ENCODE measurements at regions not wholly inside any gene's neighbourhood (a gene's known extent, or its start where the extent isn't known, plus 50 kb on each side); places are given as distances from the start of the nearest gene placed in this dataset.
"Not testable (repeated sequence)": the region's sequence is repeated elsewhere in the genome, so short reads cannot be mapped to it uniquely, and the experiment has no call there.

- no peak for DNase-seq (ENCODE audit: low spot score)
Observed at GRCh38 chr4:115456231-115456630, 342.8 kb upstream of the NDST4 start.

DNA sequence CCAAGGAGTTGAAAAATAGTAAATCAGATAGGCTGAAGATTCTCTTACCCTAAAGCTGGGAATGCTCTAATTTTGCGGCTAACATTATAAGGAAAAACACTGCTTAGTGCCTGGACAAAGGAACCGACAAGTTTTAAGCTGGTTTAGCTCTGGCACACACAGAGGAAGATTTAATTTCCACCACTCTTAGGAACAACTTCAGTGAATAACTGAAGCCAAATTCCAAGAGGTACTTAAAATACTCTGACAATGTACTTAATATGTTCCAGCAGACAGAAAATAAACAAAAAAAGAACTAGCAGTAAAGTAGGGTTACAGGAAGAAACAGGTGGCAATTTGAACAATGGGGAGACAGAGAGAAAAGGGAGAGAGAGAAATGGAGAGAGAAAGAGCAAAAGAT is 340.8 kb upstream of the NDST4 start:
- no peak for DNase-seq (ENCODE audit: low spot score)

DNA sequence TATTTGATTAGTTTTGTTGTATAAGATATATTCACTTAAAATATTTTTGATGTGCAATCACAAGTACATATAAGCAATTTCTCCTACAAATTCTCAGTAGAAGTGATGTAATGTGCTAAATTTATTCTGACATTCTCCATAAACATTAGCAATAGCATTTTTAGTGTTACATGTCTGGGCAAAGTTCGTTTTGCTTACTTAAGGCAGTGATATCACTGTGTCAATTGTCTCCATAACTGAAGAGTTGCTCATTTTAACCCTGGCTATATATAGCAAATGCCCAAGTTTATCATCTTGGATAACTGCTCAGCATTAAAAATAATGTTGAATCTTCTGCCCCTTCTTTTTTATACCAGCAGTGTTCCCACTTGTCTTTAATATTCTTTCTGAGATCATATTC is 340.0 kb upstream of the NDST4 start:
- no peak for DNase-seq (ENCODE audit: low spot score)

GRCh38 chr4:115452229-115452628 is 338.8 kb upstream of the NDST4 start:
- DNase-seq (ENCODE audit: low spot score), result not testable (repeated sequence)

DNA sequence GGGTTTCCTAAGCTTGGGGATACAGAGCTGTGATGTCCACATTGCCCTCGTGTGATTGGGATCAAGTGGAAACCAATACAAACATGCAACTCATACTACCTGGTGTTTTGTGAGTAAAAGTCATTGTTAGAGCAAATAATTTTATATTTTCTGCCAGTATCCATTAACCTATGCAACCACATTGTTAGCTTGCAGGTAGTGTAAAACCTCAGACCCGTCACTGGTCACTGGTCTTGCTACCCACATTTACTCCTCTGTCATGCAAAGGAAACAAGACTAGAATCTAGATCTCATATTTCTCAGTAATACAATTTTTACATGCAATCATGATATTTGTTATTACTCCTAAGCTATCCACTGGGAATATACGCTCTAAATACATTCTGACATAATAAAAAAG is 324.3 kb upstream of the NDST4 start:
- no peak for DNase-seq (ENCODE audit: low spot score)

DNA sequence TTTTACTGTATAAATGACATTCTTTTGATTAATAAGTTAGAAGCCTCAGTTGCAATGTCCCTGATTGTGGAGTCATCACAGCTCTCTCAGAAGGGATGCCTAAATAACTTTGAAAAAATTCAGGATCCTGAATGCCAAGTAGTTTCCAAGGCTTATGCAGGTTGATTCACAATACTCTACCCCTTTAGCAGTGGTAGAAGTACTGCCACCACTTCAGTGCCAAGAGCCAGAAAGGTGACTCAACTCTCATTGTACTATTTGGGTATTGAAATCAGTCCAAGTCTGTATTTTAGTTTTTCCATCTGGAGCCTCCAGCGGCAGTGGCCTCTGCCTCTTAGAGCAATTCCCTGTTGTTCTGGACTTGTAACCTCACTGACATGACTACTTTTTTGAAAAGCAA is 320.1 kb upstream of the NDST4 start:
- DNase-seq (ENCODE audit: low spot score), result no peak

DNA sequence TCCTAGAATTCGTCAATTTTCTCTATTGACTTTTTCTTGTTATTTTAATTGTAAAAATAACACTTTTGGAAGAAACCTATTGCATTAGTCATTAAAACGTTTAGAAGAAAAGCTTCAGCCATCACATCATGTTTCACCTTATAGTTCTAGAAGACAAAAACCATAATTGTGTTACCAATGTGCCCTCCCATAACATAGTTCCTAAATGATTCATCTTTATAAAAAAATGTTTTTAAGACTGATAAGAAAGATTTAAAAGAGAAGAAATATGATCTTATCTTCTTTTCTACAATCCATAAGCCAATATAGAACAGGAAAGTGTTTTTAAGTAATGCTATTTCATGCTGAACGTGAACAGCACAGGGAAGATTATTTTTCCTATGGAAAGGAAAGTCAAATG is 316.6 kb upstream of the NDST4 start:
- DNase-seq (ENCODE audit: low spot score), result no peak

DNA sequence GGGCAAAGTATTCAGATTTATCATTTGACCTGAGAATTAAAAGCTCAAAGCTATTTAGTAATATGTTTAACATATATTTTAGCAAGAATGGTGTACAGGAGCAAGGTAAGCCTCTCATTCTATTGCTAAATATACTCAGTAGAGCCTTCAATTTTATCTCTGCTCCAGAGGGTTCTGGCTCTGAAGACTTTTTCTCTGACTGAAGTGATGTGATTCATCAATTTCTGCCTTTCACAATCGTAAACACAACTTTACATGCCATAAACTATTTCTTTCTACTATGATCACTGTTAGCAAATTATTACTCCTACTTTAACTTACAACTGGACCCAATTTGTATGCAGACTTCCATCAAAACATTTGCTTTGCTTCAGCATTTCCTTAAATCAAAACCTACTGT is 315.0 kb upstream of the NDST4 start:
- no peak for DNase-seq (ENCODE audit: low spot score)

DNA sequence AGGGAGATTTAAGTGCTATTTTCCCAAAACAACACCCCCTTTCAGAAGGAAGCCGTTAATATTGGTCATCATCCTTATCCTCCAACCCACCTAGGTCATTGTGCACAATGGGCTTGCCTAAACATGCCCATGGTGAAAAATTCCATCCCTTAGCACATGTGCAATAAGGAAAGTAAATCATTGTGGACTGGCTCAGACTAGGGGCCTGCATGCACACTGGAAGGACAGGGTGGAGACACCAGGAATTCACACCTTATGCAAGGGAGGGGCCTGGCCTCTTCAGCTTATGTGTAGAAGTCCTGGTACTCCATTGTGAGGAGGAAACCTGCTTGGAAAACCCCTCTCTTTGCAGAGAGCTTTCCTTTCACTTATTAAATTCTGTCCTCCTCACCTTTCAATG is 311.4 kb upstream of the NDST4 start:
- no peak for DNase-seq (ENCODE audit: low spot score)

GRCh38 chr4:115418635-115419396 is 305.4 kb upstream of the NDST4 start:
- no peak for DNase-seq (ENCODE audit: low spot score)

- DNase-seq (ENCODE audit: low spot score), result no peak
Observed at GRCh38 chr4:115396034-115396433, 282.6 kb upstream of the NDST4 start.

DNA sequence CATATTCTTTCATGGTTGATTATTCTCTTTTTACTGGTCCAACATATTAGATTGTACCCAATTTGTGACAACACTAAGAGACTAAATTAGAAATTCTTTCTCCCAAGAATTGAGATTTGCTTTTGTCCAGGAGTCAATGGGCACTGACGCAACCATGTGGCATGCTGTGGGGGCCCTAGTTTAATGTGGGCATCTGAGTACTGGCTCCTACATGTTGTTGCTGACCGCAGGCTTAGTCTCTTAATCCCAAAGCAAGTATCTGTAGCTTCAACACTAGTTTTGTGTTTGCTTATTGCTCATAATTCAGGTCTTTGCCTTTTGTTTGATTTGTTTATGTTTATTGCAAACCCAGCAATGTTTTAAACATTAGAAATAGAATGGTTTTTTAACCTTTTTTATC is 263.4 kb upstream of the NDST4 start:
- DNase-seq (ENCODE audit: low spot score), result no peak

DNA sequence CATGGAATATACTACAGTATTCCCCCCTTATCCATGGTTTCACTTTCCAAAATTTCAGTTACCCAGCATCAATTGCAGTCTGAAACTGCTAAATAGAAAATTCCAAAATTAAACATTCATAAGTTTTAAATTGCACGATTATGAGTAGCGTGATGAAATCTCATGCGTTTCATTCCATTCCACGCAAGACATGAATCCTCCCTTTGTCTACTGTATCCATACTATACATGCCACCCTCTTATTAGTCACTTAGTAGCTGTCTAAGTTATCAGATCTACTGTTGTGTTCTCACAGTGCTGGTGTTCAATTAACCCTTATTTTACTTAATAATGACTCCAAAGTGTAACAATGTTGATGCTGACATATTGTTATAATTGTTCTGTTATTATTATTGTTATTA is 261.2 kb upstream of the NDST4 start:
- DNase-seq (ENCODE audit: low spot score), result no peak

- no peak for DNase-seq (ENCODE audit: low spot score)
Observed at GRCh38 chr4:115370490-115370889, 257.1 kb upstream of the NDST4 start.

DNA sequence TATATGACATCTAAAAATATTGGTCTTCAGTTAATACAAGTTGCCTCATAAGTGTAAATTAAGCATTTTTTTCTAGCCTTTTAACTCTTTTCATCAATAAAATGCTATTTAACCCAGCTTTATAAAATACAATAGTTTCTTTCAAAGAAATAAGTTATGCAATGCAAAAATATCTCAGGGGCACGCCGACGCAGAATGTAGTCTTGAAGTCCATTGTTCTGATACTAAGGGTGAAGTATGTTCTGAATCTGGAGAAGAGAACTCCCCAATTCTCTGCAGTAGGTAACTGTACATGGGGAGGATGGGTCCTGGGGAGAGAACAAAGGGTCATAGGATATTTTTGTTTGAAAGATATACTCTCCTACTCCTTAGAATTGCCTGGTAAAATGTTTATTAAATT is 256.6 kb upstream of the NDST4 start:
- DNase-seq (ENCODE audit: low spot score), result no peak

- DNase-seq (ENCODE audit: low spot score), result no peak
Observed at GRCh38 chr4:115366390-115366789, 253.0 kb upstream of the NDST4 start.

- no peak for DNase-seq (ENCODE audit: low spot score)
Observed at GRCh38 chr4:115365185-115365584, 251.8 kb upstream of the NDST4 start.

DNA sequence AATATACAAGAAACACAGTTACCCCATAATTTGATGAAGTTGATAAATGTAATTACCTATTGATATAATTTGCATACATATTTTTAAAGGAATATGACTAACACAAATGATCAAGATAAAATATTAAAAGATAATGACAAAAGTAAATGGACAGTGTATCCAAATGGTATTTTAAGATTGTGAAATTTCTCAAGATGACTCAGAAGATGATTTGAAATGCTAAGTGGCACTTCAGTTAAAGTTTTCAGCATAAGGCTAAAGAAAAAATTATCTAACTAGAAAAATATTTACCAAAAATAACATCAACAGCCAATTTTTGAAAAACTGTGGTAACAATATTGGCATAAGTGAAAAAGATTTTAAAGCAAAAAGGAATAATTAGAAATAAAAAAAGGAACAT is 248.4 kb upstream of the NDST4 start:
- no peak for DNase-seq (ENCODE audit: low spot score)

GRCh38 chr4:115360431-115360830 is 247.0 kb upstream of the NDST4 start:
- DNase-seq (ENCODE audit: low spot score), result no peak

- no peak for DNase-seq (ENCODE audit: low spot score)
Observed at GRCh38 chr4:115357776-115358175, 244.4 kb upstream of the NDST4 start.

GRCh38 chr4:115356176-115356575 is 242.8 kb upstream of the NDST4 start:
- DNase-seq (ENCODE audit: low spot score), result no peak

DNA sequence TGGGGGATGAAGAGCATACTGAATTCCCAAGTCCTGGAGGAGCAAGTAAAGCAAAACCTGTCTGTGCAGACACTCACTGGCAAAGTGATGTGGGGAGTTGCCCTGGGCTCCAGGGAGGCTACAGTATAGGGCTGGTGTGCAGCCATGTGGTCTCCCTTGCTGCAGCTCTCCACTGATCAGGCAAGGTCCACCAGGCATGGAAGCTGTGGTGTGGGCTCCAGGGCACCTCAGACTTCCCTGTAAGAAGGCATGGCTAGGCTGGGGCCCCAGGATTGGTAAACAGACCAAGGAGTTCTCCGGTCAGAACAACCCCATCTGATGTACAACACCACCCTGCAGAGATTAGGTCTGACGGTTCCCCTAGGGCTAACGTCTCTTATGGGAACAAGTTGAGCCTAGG is 241.9 kb upstream of the NDST4 start:
- DNase-seq (ENCODE audit: low spot score), result no peak

DNA sequence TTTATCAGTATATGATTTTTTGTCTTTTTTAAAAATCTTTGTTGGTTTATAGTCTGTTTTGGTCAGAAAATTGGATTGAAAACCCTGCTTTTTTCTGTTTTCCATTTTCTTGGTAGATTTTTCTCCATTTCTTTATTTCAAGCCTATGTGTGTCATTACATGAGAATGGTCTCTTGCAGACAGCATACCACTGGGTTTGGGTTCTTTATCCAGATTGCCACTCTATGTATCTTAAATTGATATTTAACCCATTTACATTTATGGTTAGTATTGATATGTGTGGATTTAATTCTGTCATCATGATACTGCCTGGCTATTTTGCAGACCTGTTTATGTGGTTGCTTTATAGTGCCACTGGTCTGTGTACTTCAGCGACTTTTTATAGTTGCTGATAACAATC is 239.9 kb upstream of the NDST4 start:
- no peak for DNase-seq (ENCODE audit: low spot score)

DNA sequence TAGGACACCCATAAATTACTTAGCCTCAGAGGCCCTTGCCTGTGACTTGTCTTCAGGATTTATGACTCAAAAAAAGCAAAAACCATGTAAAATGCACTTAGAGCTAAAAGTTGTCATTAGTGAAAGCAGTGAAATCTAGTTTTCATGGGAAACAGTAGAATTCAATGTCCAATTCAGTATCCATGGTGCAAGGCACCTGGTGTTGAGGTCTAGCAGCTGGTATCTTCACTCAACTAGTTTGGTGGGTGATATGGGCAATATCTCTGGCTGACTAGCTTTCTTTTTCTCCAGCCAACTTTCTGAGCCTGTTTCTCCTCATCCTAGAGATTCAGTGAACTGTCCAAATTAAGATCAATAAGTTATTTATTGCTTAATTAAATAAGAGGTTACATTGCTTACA is 229.8 kb upstream of the NDST4 start:
- DNase-seq (ENCODE audit: low spot score), result no peak

All from cerebellar cortex (tissue), 1 donor.